B cell (primary cell): ENCODE measurements at regions not wholly inside any gene's neighbourhood (a gene's known extent, or its start where the extent isn't known, plus 50 kb on each side); places are given as distances from the start of the nearest gene placed in this dataset.

ENCODE experiments used
- CTCF ChIP-seq: fragments of 200-600 bp; IDR thresholded peaks from one replicate; pipeline ENCODE4 v1.8.0; 2022; ENCODE audit warnings: antibody characterized with exemption, mild to moderate bottlenecking
- EZH2 ChIP-seq: IDR thresholded peaks from 2 replicates; pipeline ENCODE4 v1.6.1; 2012; ENCODE audit warnings: borderline replicate concordance, low read depth, mild to moderate bottlenecking, moderate library complexity, low read length; ENCODE audit not compliant: insufficient read depth, poor library complexity, severe bottlenecking

GRCh38 chr2:67600946-67601345, 203.8 kb downstream of the ETAA1 start:
- TF ChIP-seq CTCF, result no peak
- no peak for TF ChIP-seq EZH2
